CD4-positive, alpha-beta T cell (primary cell): ENCODE measurements at regions not wholly inside any gene's neighbourhood (a gene's known extent, or its start where the extent isn't known, plus 50 kb on each side); places are given as distances from the start of the nearest gene placed in this dataset.
"Not testable (repeated sequence)": the region's sequence is repeated elsewhere in the genome, so short reads cannot be mapped to it uniquely, and the experiment has no call there.

Experiments
- ATAC-seq: fragments of 200-7000 bp; cut with Tn5 transposase; one replicate; pipeline ENCODE4 v1.10.0; 2022; ENCODE audit warnings: mild to moderate bottlenecking; ENCODE audit not compliant: poor library complexity
- CTCF ChIA-PET: fragments of 350-600 bp; sonication (Branson Sonifier 250); formaldehyde crosslinking; loops from one replicate; lab custom pipeline; 2021; ENCODE audit warnings: antibody characterized with exemption, inconsistent platforms; lab: Charles Lee
- POLR2A ChIA-PET: fragments of 350-600 bp; sonication (Branson Sonifier 250); formaldehyde crosslinking; loops from one replicate; lab custom pipeline; 2021; ENCODE audit warnings: antibody characterized with exemption, inconsistent platforms; lab: Charles Lee
- DNase-seq, 14 experiments: peaks; one replicate each; pipeline ENCODE4 v3.0.0-alpha.2; 2013 to 2020; ENCODE audit warnings: mixed read lengths in 2 of 14
- H3K27ac ChIP-seq, 2 donors: one replicate each; pipeline versions ENCODE4 v1.5.1 to v1.7.0; 2013; ENCODE audit warnings: low read length in 2 of 2, low read depth in 1 of 2, mild to moderate bottlenecking in 1 of 2
- H3K27me3 ChIP-seq, 2 experiments: 1 replicate in 1 of 2; 2 replicates in 1 of 2; pipeline versions ENCODE4 v1.6.1 to v1.7.0; 2013; ENCODE audit warnings: low read length in 2 of 2, control low read depth in 1 of 2, mild to moderate bottlenecking in 1 of 2, moderate library complexity in 1 of 2; ENCODE audit not compliant: insufficient read depth in 2 of 2, control insufficient read depth in 1 of 2
- H3K36me3 ChIP-seq: one replicate; pipeline ENCODE4 v1.6.1; 2013; ENCODE audit warnings: low read length, control low read depth; ENCODE audit not compliant: insufficient read depth
- H3K4me1 ChIP-seq: one replicate; pipeline ENCODE4 v1.6.1; 2013; ENCODE audit warnings: low read length, control low read depth; ENCODE audit not compliant: insufficient read depth
- H3K4me3 ChIP-seq: one replicate; pipeline ENCODE4 v1.5.1; 2013; ENCODE audit warnings: mild to moderate bottlenecking, low read length, moderate library complexity
- H3K9me3 ChIP-seq, 2 experiments: 1 replicate in 1 of 2; 2 replicates in 1 of 2; pipeline versions ENCODE4 v1.6.1 to v1.7.0; 2013; ENCODE audit warnings: low read length in 2 of 2, mild to moderate bottlenecking in 2 of 2, control low read depth in 1 of 2, moderate library complexity in 1 of 2; ENCODE audit not compliant: control insufficient read depth in 1 of 2, insufficient read depth in 1 of 2
- H3K27ac Mint-ChIP-seq: one replicate; pipeline ENCODE4 v1.8.0; 2020; ENCODE audit warnings: mixed read lengths
- H3K27me3 Mint-ChIP-seq: one replicate; pipeline ENCODE4 v1.8.0; 2021; ENCODE audit warnings: mixed read lengths
- H3K36me3 Mint-ChIP-seq: one replicate; pipeline ENCODE4 v1.8.0; 2021; ENCODE audit warnings: low read depth, mixed read lengths
- H3K4me1 Mint-ChIP-seq: one replicate; pipeline ENCODE4 v1.8.0; 2021; ENCODE audit warnings: low read depth, mixed read lengths
- H3K4me3 Mint-ChIP-seq: one replicate; pipeline ENCODE4 v1.8.0; 2020; ENCODE audit warnings: mild to moderate bottlenecking, mixed read lengths
- H3K9me3 Mint-ChIP-seq: one replicate; pipeline ENCODE4 v1.8.0; 2020; ENCODE audit warnings: mixed read lengths
- intact Hi-C, 2 experiments: fragments of 100-400 bp; cut with DNase I in 1 of 2; cut with micrococcal nuclease in 1 of 2; formaldehyde crosslinking; loops; one replicate each; pipeline versions ENCODE4 v1.15.1 to v1.9.0; 2023 to 2025; cut with DNase I, micrococcal nuclease
- TF ChIP-seq, protein P1 (sequence below): fragments of 200-600 bp; IDR thresholded peaks from one replicate; pipeline ENCODE4 v1.8.0; 2022; ENCODE audit warnings: antibody characterized with exemption, mild to moderate bottlenecking

DNA sequence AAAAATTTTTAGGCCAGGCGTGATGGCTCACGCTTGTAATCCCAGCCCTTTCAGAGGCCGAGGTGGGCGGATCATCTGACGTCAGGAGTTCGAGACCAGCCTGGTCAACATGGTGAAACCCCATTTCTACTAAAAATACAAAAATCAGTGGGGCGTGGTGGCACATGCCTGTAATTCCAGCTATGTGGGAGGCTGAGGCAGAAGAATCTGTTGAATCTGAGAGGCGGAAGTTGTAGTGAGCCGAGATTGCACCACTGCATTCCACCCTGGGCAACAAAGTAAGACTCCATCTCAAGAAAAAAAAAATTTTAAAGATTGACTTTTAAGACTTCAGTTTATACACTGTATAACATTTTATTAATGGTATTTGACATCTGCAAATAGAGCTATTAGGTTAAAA is 60.1 kb upstream of the GNAQ start:
- Mint-ChIP-seq H3K4me1 (peaks cover 5% of the 10 kb centered on the region), H3K4me3 (no peak overlapping the region), H3K9me3 (peaks cover 2% of the 10 kb centered on the region), H3K36me3 (no peaks in the 10 kb centered on the region), H3K27ac (no peak overlapping the region), H3K27me3 (no peaks in the 10 kb centered on the region)
- no peak overlapping the region for H3K27ac ChIP-seq
- no peaks in the 10 kb centered on the region for H3K36me3 ChIP-seq
- TF ChIP-seq, protein P1, sequence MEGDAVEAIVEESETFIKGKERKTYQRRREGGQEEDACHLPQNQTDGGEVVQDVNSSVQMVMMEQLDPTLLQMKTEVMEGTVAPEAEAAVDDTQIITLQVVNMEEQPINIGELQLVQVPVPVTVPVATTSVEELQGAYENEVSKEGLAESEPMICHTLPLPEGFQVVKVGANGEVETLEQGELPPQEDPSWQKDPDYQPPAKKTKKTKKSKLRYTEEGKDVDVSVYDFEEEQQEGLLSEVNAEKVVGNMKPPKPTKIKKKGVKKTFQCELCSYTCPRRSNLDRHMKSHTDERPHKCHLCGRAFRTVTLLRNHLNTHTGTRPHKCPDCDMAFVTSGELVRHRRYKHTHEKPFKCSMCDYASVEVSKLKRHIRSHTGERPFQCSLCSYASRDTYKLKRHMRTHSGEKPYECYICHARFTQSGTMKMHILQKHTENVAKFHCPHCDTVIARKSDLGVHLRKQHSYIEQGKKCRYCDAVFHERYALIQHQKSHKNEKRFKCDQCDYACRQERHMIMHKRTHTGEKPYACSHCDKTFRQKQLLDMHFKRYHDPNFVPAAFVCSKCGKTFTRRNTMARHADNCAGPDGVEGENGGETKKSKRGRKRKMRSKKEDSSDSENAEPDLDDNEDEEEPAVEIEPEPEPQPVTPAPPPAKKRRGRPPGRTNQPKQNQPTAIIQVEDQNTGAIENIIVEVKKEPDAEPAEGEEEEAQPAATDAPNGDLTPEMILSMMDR: no peak
- no peak overlapping the region for H3K4me3 ChIP-seq
- intact Hi-C loops: no loop called here
- H3K4me1 ChIP-seq: no peaks in the 10 kb centered on the region
- ChIA-PET POLR2A (no interaction called here), CTCF (no interaction called here)
- no peak for ATAC-seq
- no peaks in the 10 kb centered on the region for H3K27me3 ChIP-seq
- no peaks in the 10 kb centered on the region for H3K9me3 ChIP-seq
- DNase-seq: no peak

GRCh38 chr9:78089111-78089510 is 57.5 kb upstream of the GNAQ start:
- no peak overlapping the region for H3K27ac ChIP-seq
- no peaks in the 10 kb centered on the region for H3K27me3 Mint-ChIP-seq
- H3K9me3 Mint-ChIP-seq: peaks cover 12% of the 10 kb centered on the region
- H3K27me3 ChIP-seq: no peaks in the 10 kb centered on the region
- DNase-seq (no peak), ATAC-seq (no peak)
- no peak overlapping the region for H3K27ac Mint-ChIP-seq
- no peaks in the 10 kb centered on the region for H3K36me3 ChIP-seq
- H3K4me3 ChIP-seq: no peak overlapping the region
- intact Hi-C loops: no loop called here
- TF ChIP-seq, protein P1: no peak
- ChIA-PET CTCF (no interaction called here), POLR2A (no interaction called here)
- no peaks in the 10 kb centered on the region for H3K4me1 Mint-ChIP-seq
- no peaks in the 10 kb centered on the region for H3K36me3 Mint-ChIP-seq
- H3K9me3 ChIP-seq: no peaks in the 10 kb centered on the region
- no peak overlapping the region for H3K4me3 Mint-ChIP-seq
- no peaks in the 10 kb centered on the region for H3K4me1 ChIP-seq

DNA sequence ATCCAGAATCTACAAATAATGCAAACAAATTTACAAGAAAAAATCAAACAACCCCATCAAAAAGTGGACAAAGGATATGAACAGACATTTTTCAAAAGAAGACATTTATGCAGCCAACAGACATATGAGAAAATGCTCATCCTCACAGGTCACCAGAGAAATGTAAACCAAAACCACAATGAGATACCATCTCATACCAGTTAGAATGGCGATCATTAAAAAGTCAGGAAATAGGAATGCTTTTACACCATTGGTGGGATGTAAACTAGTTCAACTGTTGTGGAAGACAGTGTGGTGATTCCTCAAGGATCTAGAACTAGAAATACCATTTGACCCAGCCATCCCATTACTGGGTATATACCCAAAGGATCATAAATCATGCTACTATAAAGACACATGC is 56.6 kb upstream of the GNAQ start:
- CTCF ChIA-PET, H3K27me3 Mint-ChIP-seq, H3K9me3 ChIP-seq, H3K27me3 ChIP-seq, H3K36me3 Mint-ChIP-seq, intact Hi-C loops, DNase-seq, H3K4me1 ChIP-seq, POLR2A ChIA-PET, H3K4me3 ChIP-seq, ATAC-seq, H3K27ac Mint-ChIP-seq, H3K4me3 Mint-ChIP-seq, H3K4me1 Mint-ChIP-seq, H3K36me3 ChIP-seq, H3K27ac ChIP-seq: not testable (repeated sequence)
- H3K9me3 Mint-ChIP-seq: peaks cover 12% of the 10 kb centered on the region
